Spinal cord (tissue), 9 donors: ENCODE measurements at regions not wholly inside any gene's neighbourhood (a gene's known extent, or its start where the extent isn't known, plus 50 kb on each side); places are given as distances from the start of the nearest gene placed in this dataset.
"Not testable (repeated sequence)": the region's sequence is repeated elsewhere in the genome, so short reads cannot be mapped to it uniquely, and the experiment has no call there.

Experiments
- DNase-seq, 6 donors: peaks; one replicate each; pipeline versions ENCODE4 v3.0.0 to v3.0.0-alpha.2; 2013 to 2015; ENCODE audit warnings: low spot score in 6 of 6, low read depth in 4 of 6
- H3K27ac ChIP-seq: one replicate; pipeline ENCODE4 v1.5.1; 2013; ENCODE audit warnings: low read depth, low read length, control low read depth
- H3K27me3 ChIP-seq: one replicate; pipeline ENCODE4 v1.6.1; 2013; ENCODE audit warnings: low read length; ENCODE audit not compliant: control insufficient read depth, insufficient read depth
- H3K36me3 ChIP-seq: one replicate; pipeline ENCODE4 v1.6.1; 2013; ENCODE audit warnings: low read length; ENCODE audit not compliant: control insufficient read depth, insufficient read depth
- H3K4me1 ChIP-seq: one replicate; pipeline ENCODE4 v1.6.1; 2013; ENCODE audit warnings: low read length; ENCODE audit not compliant: control insufficient read depth, insufficient read depth
- H3K4me3 ChIP-seq: one replicate; pipeline ENCODE4 v1.5.1; 2013; ENCODE audit warnings: low read depth, low read length, control low read depth
- H3K9me3 ChIP-seq: one replicate; pipeline ENCODE4 v1.6.1; 2013; ENCODE audit warnings: low read length; ENCODE audit not compliant: control insufficient read depth, insufficient read depth
- WGBS: methylation state at CpG from one replicate; pipeline ENCODE4 v1.1.5; 2013; ENCODE audit warnings: missing lambda C conversion rate; ENCODE audit not compliant: insufficient coverage; 5-methylcytosine and 5-hydroxymethylcytosine counted together
- donor health status: healthy.

- not testable (repeated sequence) for H3K27ac ChIP-seq, H3K9me3 ChIP-seq, H3K4me3 ChIP-seq, H3K27me3 ChIP-seq, H3K36me3 ChIP-seq
- peaks cover 40% of the 10 kb centered on the region for H3K4me1 ChIP-seq
- 38% methylated on average over 5 of the region's 20 CpGs for WGBS
- DNase-seq: peak in 1 of 6 donors; percentile 55
Measured at GRCh38 chr15:77890911-77891801, 186.4 kb downstream of the TBC1D2B start.

- WGBS: 78% methylated on average over 10 of the region's 15 CpGs
- DNase-seq, H3K27me3 ChIP-seq, H3K36me3 ChIP-seq, H3K4me3 ChIP-seq, H3K9me3 ChIP-seq, H3K27ac ChIP-seq: not testable (repeated sequence)
- H3K4me1 ChIP-seq: peaks cover 43% of the 10 kb centered on the region
Measured at GRCh38 chr15:77889828-77890725, 187.4 kb downstream of the TBC1D2B start.

DNA sequence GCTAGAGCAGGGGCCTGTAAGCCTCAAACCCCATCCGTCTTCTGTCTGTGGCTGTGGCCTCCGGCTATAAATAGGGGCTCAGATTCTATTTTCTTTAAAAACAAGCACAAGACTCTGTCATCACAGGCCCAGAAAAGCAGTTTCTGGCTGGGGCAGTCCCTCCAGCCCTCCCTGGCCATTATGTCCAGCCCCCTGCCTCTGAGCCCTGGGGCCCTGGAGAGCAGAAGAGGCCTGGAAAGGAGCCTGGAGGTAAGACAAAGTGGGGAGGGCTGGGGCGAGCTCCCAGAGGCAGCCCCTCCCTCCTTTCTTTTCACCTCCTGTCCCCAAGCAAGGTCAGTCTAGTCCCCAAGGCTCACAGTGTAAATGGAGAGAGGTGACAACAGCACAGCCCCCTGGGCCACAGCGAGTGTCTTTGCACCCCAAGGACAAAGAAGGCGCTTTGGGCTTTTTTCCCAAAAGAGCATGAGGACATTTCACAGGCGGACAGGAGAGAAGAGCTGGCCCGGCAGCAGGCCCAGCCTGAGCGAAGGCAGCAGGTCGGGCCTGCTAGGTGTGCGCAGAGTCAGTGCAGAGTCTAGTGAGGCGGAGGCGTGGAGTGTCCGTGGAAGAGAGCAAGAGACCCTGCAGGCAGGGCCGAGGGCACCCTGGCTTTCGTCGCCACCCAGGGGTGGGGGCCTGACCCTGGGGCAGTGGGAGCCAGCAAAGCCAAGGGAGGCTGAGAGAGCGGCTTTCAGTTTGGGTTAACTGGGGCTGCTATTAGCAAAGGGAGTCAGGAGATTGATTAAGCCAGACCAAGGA is 188.3 kb downstream of the TBC1D2B start:
- H3K27me3 ChIP-seq: no peaks in the 10 kb centered on the region
- H3K9me3 ChIP-seq: no peaks in the 10 kb centered on the region
- 86% methylated on average over 14 of the region's 17 CpGs for WGBS
- peak in 1 of 6 donors; percentile 28 for DNase-seq
- H3K4me3 ChIP-seq: no peak overlapping the region
- no peaks in the 10 kb centered on the region for H3K36me3 ChIP-seq
- peak overlapping the region; percentile 33 for H3K27ac ChIP-seq
- peaks cover 46% of the 10 kb centered on the region for H3K4me1 ChIP-seq

DNA sequence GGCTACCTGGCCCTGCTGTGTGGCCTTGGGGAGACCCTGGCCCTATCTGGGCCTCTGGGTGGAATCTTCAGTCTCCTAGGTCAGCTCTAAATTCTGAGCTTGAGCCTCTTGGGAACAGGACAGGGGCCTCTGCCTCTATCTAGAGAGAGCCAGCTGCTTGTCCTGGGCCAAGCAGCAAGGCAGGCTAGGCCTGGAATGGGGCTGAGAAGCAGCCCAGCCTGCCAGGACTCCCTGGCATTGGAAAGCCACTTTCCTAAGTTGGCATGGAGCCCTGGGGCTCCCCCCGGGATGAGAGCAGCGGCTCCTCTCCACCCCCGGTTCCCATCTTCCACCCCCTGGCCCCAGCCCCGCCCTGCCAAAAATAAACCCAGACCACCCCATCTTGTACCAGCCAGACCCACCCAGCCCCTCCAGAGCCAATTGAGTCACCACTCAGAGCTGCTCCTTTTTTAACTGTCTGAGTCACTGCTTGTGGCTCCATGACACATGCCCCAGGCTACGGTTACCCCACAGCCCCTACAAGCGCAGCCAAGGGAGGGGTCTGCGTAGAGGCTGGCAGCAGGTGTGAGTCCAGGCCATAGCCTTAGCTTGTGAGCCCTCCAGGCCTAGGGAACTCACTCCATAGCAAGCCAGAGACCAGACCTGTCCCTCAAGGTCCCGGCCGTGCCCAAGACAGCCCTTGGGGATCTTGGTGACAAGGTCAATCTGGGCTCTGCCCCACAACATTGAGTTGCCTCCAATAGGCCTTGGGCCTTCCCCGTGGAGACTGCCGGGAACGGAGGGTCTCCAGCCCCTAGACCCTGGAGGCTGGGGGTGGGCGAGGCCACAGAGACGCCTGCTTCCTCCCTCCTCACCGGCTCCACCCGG is 189.7 kb downstream of the TBC1D2B start:
- not testable (repeated sequence) for H3K27ac ChIP-seq
- peaks cover 42% of the 10 kb centered on the region for H3K4me1 ChIP-seq

DNA sequence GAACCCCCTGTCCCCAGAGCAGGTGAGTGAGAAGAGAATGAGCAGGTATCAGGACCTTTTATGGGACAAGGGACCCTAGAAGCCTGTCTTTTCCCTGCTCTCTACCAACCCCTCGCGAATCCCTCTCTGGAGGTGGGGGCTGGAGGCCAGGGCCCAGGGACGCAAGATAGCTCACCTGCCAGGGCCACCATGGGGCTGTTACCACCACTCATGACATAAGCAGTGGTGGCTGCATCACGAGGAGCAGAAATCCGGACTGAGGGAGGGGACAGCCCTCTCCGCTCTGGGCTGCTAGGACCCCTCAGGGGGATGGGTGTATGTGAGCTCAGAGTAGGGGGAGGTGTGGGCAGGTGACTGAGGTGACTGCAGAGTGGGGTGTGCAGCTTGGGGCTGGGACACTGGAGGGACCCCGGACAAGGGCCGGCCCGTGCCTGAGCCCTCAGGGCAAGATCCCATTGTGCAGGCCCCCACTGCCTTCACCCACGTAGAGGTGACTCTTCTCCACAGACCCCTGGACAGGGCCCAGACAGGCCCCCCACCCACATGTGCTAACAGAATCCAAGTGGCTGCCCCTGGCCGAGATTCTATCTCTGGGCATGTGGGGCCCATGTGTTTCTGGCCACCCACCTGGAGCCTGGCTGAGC is 190.6 kb downstream of the TBC1D2B start:
- Histone ChIP-seq H3K27me3 (no peaks in the 10 kb centered on the region), H3K4me3 (no peak overlapping the region), H3K36me3 (no peaks in the 10 kb centered on the region), H3K4me1 (peaks cover 39% of the 10 kb centered on the region), H3K9me3 (no peaks in the 10 kb centered on the region), H3K27ac (no peak overlapping the region)
- 89% methylated on average over 8 of the region's 11 CpGs for WGBS
- no peak for DNase-seq

More for the DNA sequence above, 189.7 kb downstream of the TBC1D2B start:
- not testable (repeated sequence) for H3K27me3 ChIP-seq, H3K4me3 ChIP-seq, H3K9me3 ChIP-seq, DNase-seq, H3K36me3 ChIP-seq
- WGBS: 100% methylated on average over 2 of the region's 16 CpGs

DNA sequence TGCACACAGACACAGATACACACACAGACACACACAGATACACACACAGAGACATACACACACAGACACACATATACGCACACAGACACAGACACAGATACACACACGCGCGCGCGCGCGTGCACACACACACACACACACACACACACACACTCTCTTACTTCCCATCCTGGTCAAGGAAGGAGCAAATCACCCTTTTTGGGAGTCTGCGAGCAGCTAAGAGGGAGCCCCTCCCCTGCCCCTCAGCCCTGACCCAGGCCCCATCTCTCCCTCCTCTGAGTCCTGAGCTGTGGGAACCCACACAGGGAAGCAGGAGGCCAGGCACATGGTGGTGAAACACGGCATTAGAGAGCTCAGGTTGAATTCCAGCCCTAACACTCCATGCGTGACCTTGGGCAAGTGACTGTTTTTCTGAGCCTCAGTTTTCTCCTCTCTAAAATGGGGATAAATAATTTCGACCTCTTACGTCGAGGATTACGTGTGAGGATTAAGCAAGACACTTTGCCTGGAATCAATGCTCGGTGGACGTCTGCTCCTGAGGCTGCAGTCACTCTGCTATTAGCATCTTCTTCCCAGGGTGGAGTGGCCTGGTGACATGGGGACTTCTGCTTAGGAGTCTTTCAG is 191.5 kb downstream of the TBC1D2B start:
- H3K9me3 ChIP-seq, DNase-seq, H3K36me3 ChIP-seq, H3K27ac ChIP-seq, H3K4me3 ChIP-seq, H3K27me3 ChIP-seq: not testable (repeated sequence)
- WGBS: 98% methylated on average over 5 of the region's 17 CpGs
- H3K4me1 ChIP-seq: peaks cover 36% of the 10 kb centered on the region

DNA sequence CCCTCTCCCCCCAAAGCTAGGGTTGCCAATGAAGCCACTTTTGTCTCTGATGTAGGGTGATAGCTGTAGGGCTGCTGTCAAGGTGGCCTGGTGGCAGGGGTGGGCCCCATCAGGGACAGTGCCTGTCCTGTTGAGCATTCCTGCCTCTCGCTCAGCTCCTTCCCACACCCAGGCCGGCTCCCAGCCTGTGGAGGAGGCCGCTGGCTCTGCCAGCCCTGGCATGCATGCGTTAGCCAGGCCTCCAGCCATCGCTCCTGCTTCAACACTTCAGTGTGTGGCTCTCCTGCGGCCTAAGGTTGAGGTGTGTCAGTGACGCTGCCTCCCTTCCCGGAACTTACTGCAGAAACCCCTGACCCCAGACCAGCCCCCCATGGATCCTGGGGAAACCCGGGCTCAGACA is 194.5 kb downstream of the TBC1D2B start:
- H3K27me3 ChIP-seq, H3K27ac ChIP-seq, DNase-seq, H3K9me3 ChIP-seq, H3K4me3 ChIP-seq, H3K36me3 ChIP-seq: not testable (repeated sequence)
- no CpG with 5 or more reads among the region's 9 CpGs for WGBS
- peaks cover 19% of the 10 kb centered on the region for H3K4me1 ChIP-seq

DNA sequence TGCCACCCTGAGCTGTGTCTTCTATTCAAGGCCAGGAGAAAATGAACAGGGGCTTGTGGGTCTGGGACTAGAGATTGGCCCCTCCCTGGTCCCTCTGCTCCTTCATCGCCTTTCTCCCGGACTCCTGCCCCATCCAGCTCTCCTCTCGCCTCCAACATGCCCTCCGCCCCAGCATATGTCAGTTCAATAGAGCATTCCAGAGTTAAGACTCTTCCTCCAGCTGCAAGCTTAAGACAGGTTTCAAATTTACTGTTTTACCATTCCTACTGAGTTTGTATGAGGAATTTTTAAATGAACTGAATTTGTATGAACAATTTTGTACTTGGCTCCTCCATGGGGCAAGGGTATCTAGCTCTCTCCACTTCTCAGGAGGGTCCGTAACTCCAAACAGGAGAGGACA is 195.6 kb downstream of the TBC1D2B start:
- Histone ChIP-seq H3K27ac (no peak overlapping the region), H3K4me3 (no peak overlapping the region), H3K4me1 (peaks cover 20% of the 10 kb centered on the region), H3K36me3 (no peaks in the 10 kb centered on the region), H3K9me3 (no peaks in the 10 kb centered on the region), H3K27me3 (no peaks in the 10 kb centered on the region)
- 80% methylated on average over 3 of the region's 5 CpGs for WGBS
- no peak for DNase-seq
